Activated naive CD8-positive, alpha-beta T cell treated with anti-CD3 and anti-CD28 coated beads, Interleukin-2, amount 10 ng/mL, durations not matched to agents 7 days and 5 days (primary cell): ENCODE measurements at regions not wholly inside any gene's neighbourhood (a gene's known extent, or its start where the extent isn't known, plus 50 kb on each side); places are given as distances from the start of the nearest gene placed in this dataset.

Experiments used
- ATAC-seq: fragments of 150-1000 bp; cut with Tn5 transposase; one replicate; pipeline ENCODE4 v1.10.0; 2021; ENCODE audit warnings: low read depth, moderate library complexity
- POLR2A ChIA-PET: fragments of 350-600 bp; sonication (Branson Sonifier 250); formaldehyde crosslinking; loops from one replicate; lab custom pipeline; 2021; ENCODE audit warnings: antibody characterized with exemption; lab: Charles Lee
- DNase-seq: peaks from one replicate; pipeline ENCODE4 v3.0.0; 2021
- H3K27ac Mint-ChIP-seq: one replicate; pipeline ENCODE4 v1.8.0; 2022; ENCODE audit warnings: mild to moderate bottlenecking, mixed read lengths
- H3K27me3 Mint-ChIP-seq: one replicate; pipeline ENCODE4 v1.8.0; 2022; ENCODE audit warnings: mild to moderate bottlenecking, moderate library complexity, mixed read lengths
- H3K36me3 Mint-ChIP-seq: one replicate; pipeline ENCODE4 v1.8.0; 2021; ENCODE audit warnings: mild to moderate bottlenecking, mixed read lengths
- H3K4me1 Mint-ChIP-seq: one replicate; pipeline ENCODE4 v1.8.0; 2021; ENCODE audit warnings: mixed read lengths
- H3K4me3 Mint-ChIP-seq: one replicate; pipeline ENCODE4 v1.8.0; 2022; ENCODE audit warnings: mild to moderate bottlenecking, moderate library complexity, mixed read lengths
- H3K9me3 Mint-ChIP-seq: one replicate; pipeline ENCODE4 v1.8.0; 2021; ENCODE audit warnings: mixed read lengths

GRCh38 chr17:68122587-68122986, 87.1 kb downstream of the KPNA2 start:
- Mint-ChIP-seq H3K4me3 (no peak overlapping the region), H3K9me3 (peaks cover 8% of the 10 kb centered on the region), H3K27ac (no peak overlapping the region), H3K4me1 (peaks cover 23% of the 10 kb centered on the region), H3K27me3 (no peaks in the 10 kb centered on the region), H3K36me3 (peaks cover 38% of the 10 kb centered on the region)
- POLR2A ChIA-PET: no interaction called here
- DNase-seq (no peak), ATAC-seq (no peak)

- Mint-ChIP-seq H3K4me1 (peaks cover 23% of the 10 kb centered on the region), H3K4me3 (peak overlapping the region; percentile 0), H3K9me3 (peaks cover 8% of the 10 kb centered on the region), H3K36me3 (peaks cover 28% of the 10 kb centered on the region), H3K27ac (no peak overlapping the region), H3K27me3 (no peaks in the 10 kb centered on the region)
- POLR2A ChIA-PET: interaction anchor here (0.7 kb wide), 1 partner anchor 43 kb away, joined by 4 read pairs; no protein-coding TSS in a partner anchor
- DNase-seq (no peak), ATAC-seq (no peak)
These were observed 89.8 kb downstream of the KPNA2 start for GRCh38 chr17:68125111-68125870.

- Mint-ChIP-seq H3K27me3 (no peaks in the 10 kb centered on the region), H3K27ac (no peak overlapping the region), H3K36me3 (peaks cover 18% of the 10 kb centered on the region), H3K9me3 (peaks cover 2% of the 10 kb centered on the region), H3K4me3 (no peak overlapping the region), H3K4me1 (peaks cover 23% of the 10 kb centered on the region)
- DNase-seq (no peak), ATAC-seq (no peak)
- POLR2A ChIA-PET: no interaction called here
These were observed 92.4 kb downstream of the KPNA2 start for GRCh38 chr17:68127914-68128313.

GRCh38 chr17:68131456-68131855, 95.9 kb downstream of the KPNA2 start:
- H3K27ac Mint-ChIP-seq: no peak overlapping the region
- H3K27me3 Mint-ChIP-seq: no peaks in the 10 kb centered on the region
- H3K9me3 Mint-ChIP-seq: no peaks in the 10 kb centered on the region
- POLR2A ChIA-PET: no interaction called here
- ATAC-seq: no peak
- peaks cover 3% of the 10 kb centered on the region for H3K4me1 Mint-ChIP-seq
- no peak overlapping the region for H3K4me3 Mint-ChIP-seq
- DNase-seq: no peak
- H3K36me3 Mint-ChIP-seq: peaks cover 8% of the 10 kb centered on the region

- H3K27ac Mint-ChIP-seq: no peak overlapping the region
- POLR2A ChIA-PET: no interaction called here
- H3K9me3 Mint-ChIP-seq: no peaks in the 10 kb centered on the region
- H3K27me3 Mint-ChIP-seq: no peaks in the 10 kb centered on the region
- DNase-seq (no peak), ATAC-seq (no peak)
- no peak overlapping the region for H3K4me3 Mint-ChIP-seq
- H3K36me3 Mint-ChIP-seq: peaks cover 6% of the 10 kb centered on the region
- no peaks in the 10 kb centered on the region for H3K4me1 Mint-ChIP-seq
These were observed 98.0 kb downstream of the KPNA2 start for GRCh38 chr17:68133346-68134045.

GRCh38 chr17:68134046-68134637, 98.6 kb downstream of the KPNA2 start:
- no peak overlapping the region for H3K27ac Mint-ChIP-seq
- no peak overlapping the region for H3K4me3 Mint-ChIP-seq
- ATAC-seq (no peak), DNase-seq (no peak)
- no peaks in the 10 kb centered on the region for H3K4me1 Mint-ChIP-seq
- H3K9me3 Mint-ChIP-seq: no peaks in the 10 kb centered on the region
- no peaks in the 10 kb centered on the region for H3K27me3 Mint-ChIP-seq
- POLR2A ChIA-PET: no interaction called here
- peaks cover 6% of the 10 kb centered on the region for H3K36me3 Mint-ChIP-seq

- peaks cover 6% of the 10 kb centered on the region for H3K36me3 Mint-ChIP-seq
- H3K27me3 Mint-ChIP-seq: no peaks in the 10 kb centered on the region
- ATAC-seq (no peak), DNase-seq (no peak)
- no peak overlapping the region for H3K27ac Mint-ChIP-seq
- H3K4me3 Mint-ChIP-seq: no peak overlapping the region
- no peaks in the 10 kb centered on the region for H3K9me3 Mint-ChIP-seq
- POLR2A ChIA-PET: no interaction called here
- H3K4me1 Mint-ChIP-seq: no peaks in the 10 kb centered on the region
These were observed 99.2 kb downstream of the KPNA2 start for GRCh38 chr17:68134731-68135130.

GRCh38 chr17:68135141-68135887, 99.8 kb downstream of the KPNA2 start:
- Mint-ChIP-seq H3K27ac (no peak overlapping the region), H3K4me1 (no peaks in the 10 kb centered on the region), H3K27me3 (no peaks in the 10 kb centered on the region), H3K4me3 (no peak overlapping the region), H3K9me3 (no peaks in the 10 kb centered on the region), H3K36me3 (peaks cover 3% of the 10 kb centered on the region)
- POLR2A ChIA-PET: interaction anchor here (0.7 kb wide), 1 partner anchor 30 kb away, joined by 3 read pairs; no protein-coding TSS in a partner anchor
- DNase-seq (no peak), ATAC-seq (no peak)

GRCh38 chr17:68141050-68141449, 105.5 kb downstream of the KPNA2 start:
- Mint-ChIP-seq H3K9me3 (no peaks in the 10 kb centered on the region), H3K27me3 (peaks cover 10% of the 10 kb centered on the region), H3K27ac (no peak overlapping the region), H3K36me3 (no peaks in the 10 kb centered on the region), H3K4me3 (no peak overlapping the region), H3K4me1 (peaks cover 5% of the 10 kb centered on the region)
- POLR2A ChIA-PET: no interaction called here
- no peak for DNase-seq
- ATAC-seq: no peak

- no peak for ATAC-seq
- POLR2A ChIA-PET: no interaction called here
- Mint-ChIP-seq H3K36me3 (no peaks in the 10 kb centered on the region), H3K9me3 (no peaks in the 10 kb centered on the region), H3K27me3 (peaks cover 16% of the 10 kb centered on the region), H3K27ac (no peak overlapping the region), H3K4me1 (peaks cover 5% of the 10 kb centered on the region), H3K4me3 (no peak overlapping the region)
- no peak for DNase-seq
These were observed 105.2 kb upstream of the AMZ2 start for GRCh38 chr17:68142595-68142994.

- Mint-ChIP-seq H3K4me3 (no peak overlapping the region), H3K27ac (no peak overlapping the region), H3K9me3 (no peaks in the 10 kb centered on the region), H3K4me1 (peaks cover 5% of the 10 kb centered on the region), H3K27me3 (peaks cover 16% of the 10 kb centered on the region), H3K36me3 (no peaks in the 10 kb centered on the region)
- DNase-seq: no peak
- POLR2A ChIA-PET: no interaction called here
- ATAC-seq: no peak
These were observed 104.4 kb upstream of the AMZ2 start for GRCh38 chr17:68143425-68143824.

GRCh38 chr17:68145088-68145487, 102.8 kb upstream of the AMZ2 start:
- H3K9me3 Mint-ChIP-seq: no peaks in the 10 kb centered on the region
- ATAC-seq (no peak), DNase-seq (no peak)
- H3K27ac Mint-ChIP-seq: no peak overlapping the region
- POLR2A ChIA-PET: no interaction called here
- no peaks in the 10 kb centered on the region for H3K36me3 Mint-ChIP-seq
- H3K4me1 Mint-ChIP-seq: peaks cover 5% of the 10 kb centered on the region
- H3K27me3 Mint-ChIP-seq: peaks cover 26% of the 10 kb centered on the region
- H3K4me3 Mint-ChIP-seq: no peak overlapping the region

- Mint-ChIP-seq H3K9me3 (no peaks in the 10 kb centered on the region), H3K27me3 (peaks cover 24% of the 10 kb centered on the region), H3K4me1 (no peaks in the 10 kb centered on the region), H3K36me3 (no peaks in the 10 kb centered on the region), H3K4me3 (no peak overlapping the region), H3K27ac (no peak overlapping the region)
- POLR2A ChIA-PET: no interaction called here
- no peak for DNase-seq
- ATAC-seq: no peak
These were observed 98.9 kb upstream of the AMZ2 start for GRCh38 chr17:68148936-68149335.
